GM10266 (cell line): ENCODE measurements at regions not wholly inside any gene's neighbourhood (a gene's known extent, or its start where the extent isn't known, plus 50 kb on each side); places are given as distances from the start of the nearest gene placed in this dataset.

Experiments used
- DNase-seq: peaks from one replicate; pipeline ENCODE4 v3.0.0; 2012; ENCODE audit errors: extremely low spot score
- TF ChIP-seq, protein P1 (sequence below): IDR thresholded peaks from 2 replicates; pipeline ENCODE4 v1.5.1; 2012; ENCODE audit warnings: mild to moderate bottlenecking, low read depth; ENCODE audit not compliant: control insufficient read depth, insufficient read depth; ENCODE audit errors: missing control alignments

- TF ChIP-seq, protein P1, sequence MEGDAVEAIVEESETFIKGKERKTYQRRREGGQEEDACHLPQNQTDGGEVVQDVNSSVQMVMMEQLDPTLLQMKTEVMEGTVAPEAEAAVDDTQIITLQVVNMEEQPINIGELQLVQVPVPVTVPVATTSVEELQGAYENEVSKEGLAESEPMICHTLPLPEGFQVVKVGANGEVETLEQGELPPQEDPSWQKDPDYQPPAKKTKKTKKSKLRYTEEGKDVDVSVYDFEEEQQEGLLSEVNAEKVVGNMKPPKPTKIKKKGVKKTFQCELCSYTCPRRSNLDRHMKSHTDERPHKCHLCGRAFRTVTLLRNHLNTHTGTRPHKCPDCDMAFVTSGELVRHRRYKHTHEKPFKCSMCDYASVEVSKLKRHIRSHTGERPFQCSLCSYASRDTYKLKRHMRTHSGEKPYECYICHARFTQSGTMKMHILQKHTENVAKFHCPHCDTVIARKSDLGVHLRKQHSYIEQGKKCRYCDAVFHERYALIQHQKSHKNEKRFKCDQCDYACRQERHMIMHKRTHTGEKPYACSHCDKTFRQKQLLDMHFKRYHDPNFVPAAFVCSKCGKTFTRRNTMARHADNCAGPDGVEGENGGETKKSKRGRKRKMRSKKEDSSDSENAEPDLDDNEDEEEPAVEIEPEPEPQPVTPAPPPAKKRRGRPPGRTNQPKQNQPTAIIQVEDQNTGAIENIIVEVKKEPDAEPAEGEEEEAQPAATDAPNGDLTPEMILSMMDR: no peak
- DNase-seq: no peak
Measured at GRCh38 chr21:22536509-22536908, 1538.3 kb downstream of the NCAM2 start.

DNA sequence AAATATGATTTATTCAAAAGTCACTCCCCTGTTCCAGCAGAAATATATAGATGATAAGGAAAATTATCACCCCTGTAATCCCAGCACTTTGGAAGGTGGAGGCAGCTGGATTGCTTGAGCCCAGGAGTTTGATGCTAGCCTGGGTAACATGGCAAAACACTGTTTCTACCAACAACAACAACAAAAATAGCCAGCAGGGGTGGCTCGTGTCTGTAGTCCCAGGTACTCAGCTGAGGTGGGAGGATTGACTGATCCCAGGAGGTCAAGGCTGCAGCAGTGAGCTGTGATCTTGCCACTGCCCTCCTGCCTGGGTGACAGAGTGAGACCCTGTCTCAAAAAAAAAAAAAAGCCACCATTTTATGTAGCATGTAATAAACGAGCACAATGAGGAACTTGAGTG lies 1546.5 kb downstream of the NCAM2 start:
- TF ChIP-seq, protein P1: no peak
- no peak for DNase-seq

DNA sequence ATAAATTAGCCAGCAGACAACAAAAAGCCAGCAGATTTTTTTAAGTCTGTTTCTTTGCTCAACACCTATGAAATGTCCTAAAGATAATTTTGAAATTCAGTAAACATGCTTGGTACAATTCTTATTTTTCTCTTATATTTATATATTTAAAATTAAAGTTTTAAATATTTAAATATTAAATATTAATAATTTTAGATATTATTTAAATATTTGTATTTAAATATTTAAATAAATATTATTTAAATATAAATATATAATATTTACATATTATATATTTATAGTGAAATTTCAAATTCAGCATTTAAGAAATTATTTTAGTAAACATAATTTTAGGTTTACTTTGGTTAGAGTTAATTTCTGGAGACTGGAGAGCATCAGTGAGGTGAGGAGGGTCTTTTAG lies 1554.2 kb downstream of the NCAM2 start:
- TF ChIP-seq, protein P1: no peak
- no peak for DNase-seq

DNA sequence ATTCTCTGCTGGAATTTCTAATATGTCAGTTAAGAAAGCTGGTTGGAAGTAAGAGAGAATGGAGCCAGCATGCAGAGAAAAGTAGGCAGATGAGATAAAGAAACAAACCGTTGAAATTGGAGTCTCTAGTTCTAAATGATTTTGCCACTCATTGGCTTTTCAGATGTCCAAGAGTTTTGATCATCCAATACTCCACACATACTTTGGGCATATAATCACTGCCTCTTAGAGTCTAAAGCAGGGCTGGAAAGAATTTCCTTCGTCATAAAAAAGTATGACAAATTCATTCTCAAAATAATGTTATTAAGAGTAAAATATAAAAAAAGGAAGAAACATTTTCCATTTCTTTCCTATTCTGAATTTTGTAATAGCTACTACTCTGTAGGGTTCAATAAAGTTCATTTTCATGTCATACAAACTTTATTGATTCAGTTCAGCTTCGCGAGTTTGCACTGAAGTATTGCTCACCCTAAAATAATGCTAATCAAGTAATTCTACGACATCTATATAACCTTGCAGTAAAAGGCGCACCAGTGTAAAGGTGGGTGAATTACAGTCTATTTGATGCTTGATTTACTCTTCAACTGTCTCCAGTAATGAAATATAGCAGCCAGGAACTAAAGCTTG lies 1556.6 kb downstream of the NCAM2 start:
- TF ChIP-seq, protein P1: no peak
- DNase-seq: no peak

- TF ChIP-seq, protein P1: no peak
- no peak for DNase-seq
Measured at GRCh38 chr21:22556829-22557228, 1558.6 kb downstream of the NCAM2 start.

DNA sequence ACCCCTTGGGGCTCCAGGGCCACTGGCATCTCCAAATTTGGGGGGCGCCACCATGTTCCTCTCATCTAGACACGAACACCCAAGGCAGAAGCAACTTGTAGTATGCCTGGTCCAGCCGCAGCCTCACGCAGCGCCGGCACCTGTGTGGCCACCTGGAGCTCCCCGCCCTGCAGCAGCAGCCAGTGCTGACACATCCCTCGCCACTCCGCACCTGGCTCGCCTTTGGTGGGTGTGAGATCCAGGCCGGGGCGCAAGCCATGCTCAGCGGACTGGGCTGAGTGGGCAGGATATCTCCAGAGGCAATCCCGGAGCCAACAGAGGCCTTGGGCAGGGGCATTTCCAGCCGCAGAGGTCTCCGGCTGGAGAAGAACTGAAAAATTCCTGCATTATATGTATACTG lies 1563.7 kb downstream of the NCAM2 start:
- DNase-seq: no peak
- TF ChIP-seq, protein P1: no peak

DNA sequence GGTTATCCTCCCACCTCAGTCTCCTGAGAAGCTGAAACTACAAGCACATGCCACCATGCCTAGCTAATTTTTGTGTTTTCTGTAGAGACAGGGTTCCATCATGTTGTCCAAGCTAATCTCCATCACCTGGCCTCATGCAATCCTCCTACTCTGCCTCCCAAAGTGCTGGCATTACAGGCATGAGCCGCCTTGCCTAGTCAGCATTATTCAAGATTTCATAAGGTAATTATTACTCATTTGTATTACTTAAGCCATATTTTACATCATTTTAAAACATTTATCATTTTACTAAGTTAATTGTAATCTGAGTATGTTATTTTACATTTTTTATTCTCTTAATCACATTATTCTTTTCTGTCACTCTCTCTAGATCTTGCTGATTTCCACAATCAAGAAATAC lies 1575.6 kb downstream of the NCAM2 start:
- TF ChIP-seq, protein P1: no peak
- DNase-seq: no peak
